BLaER1 treated with 17β-estradiol and CSF1 and Interleukin-3, amounts not matched to agents 10 nM and 100 nM (cell line): ENCODE measurements at regions not wholly inside any gene's neighbourhood (a gene's known extent, or its start where the extent isn't known, plus 50 kb on each side); places are given as distances from the start of the nearest gene placed in this dataset.

ENCODE experiments used
- H3K27ac ChIP-seq, 11 experiments: shearing (Covaris generic); formaldehyde crosslinking; 2 replicates each; pipeline ENCODE4 v1.8.1; 2022
- H3K27me3 ChIP-seq, 11 experiments: shearing (Covaris generic); formaldehyde crosslinking; 2 replicates each; pipeline ENCODE4 v1.8.1; 2022
- H3K36me3 ChIP-seq, 11 experiments: shearing (Covaris generic); formaldehyde crosslinking; 2 replicates each; pipeline ENCODE4 v1.8.1; 2022
- H3K4me1 ChIP-seq, 10 experiments: shearing (Covaris generic); formaldehyde crosslinking; 2 replicates each; pipeline ENCODE4 v1.8.1; 2022
- H3K4me2 ChIP-seq, 11 experiments: shearing (Covaris generic); formaldehyde crosslinking; 2 replicates each; pipeline ENCODE4 v1.8.1; 2022
- H3K4me3 ChIP-seq, 10 experiments: shearing (Covaris generic); formaldehyde crosslinking; 2 replicates each; pipeline ENCODE4 v1.8.1; 2022
- H3K9ac ChIP-seq, 11 experiments: shearing (Covaris generic); formaldehyde crosslinking; 2 replicates each; pipeline ENCODE4 v1.8.1; 2022
- H3K9me3 ChIP-seq, 11 experiments: shearing (Covaris generic); formaldehyde crosslinking; replicated peaks in 1 of 11; 2 replicates each; pipeline ENCODE4 v1.8.1; 2022
- H4K20me1 ChIP-seq, 11 experiments: shearing (Covaris generic); formaldehyde crosslinking; 2 replicates each; pipeline ENCODE4 v1.8.1; 2022
- Cebpa-rat ChIP-seq, 11 experiments: shearing (Covaris generic); IDR thresholded peaks; 2 replicates each; pipeline ENCODE4 v1.8.1; 2022

- no peaks in the 10 kb centered on the region for H3K4me1 ChIP-seq
- no peak for TF ChIP-seq Cebpa-rat (IDR thresholded peaks at IDR 0.05)
- no peak overlapping the region for H3K9ac ChIP-seq
- H3K4me2 ChIP-seq: no peak overlapping the region
- H3K27ac ChIP-seq: no peak overlapping the region
- H3K9me3 ChIP-seq: no peaks in the 10 kb centered on the region
- H3K4me3 ChIP-seq: no peak overlapping the region
- no peaks in the 10 kb centered on the region; a peak in 1 of 22 replicates for H4K20me1 ChIP-seq
- H3K27me3 ChIP-seq: no peaks in the 10 kb centered on the region
- no peaks in the 10 kb centered on the region for H3K36me3 ChIP-seq
Measured at GRCh38 chr3:38968891-38969290, 82.9 kb downstream of the SCN11A start.

- Histone ChIP-seq H4K20me1 (no peaks in the 10 kb centered on the region; a peak in 1 of 22 replicates), H3K27me3 (no peaks in the 10 kb centered on the region), H3K4me1 (no peaks in the 10 kb centered on the region), H3K9ac (no peak overlapping the region), H3K4me3 (no peak overlapping the region), H3K27ac (no peak overlapping the region), H3K4me2 (no peak overlapping the region), H3K36me3 (no peaks in the 10 kb centered on the region), H3K9me3 (no peaks in the 10 kb centered on the region)
- no peak for TF ChIP-seq Cebpa-rat (IDR thresholded peaks at IDR 0.05)
Measured at GRCh38 chr3:38968403-38968802, 83.3 kb downstream of the SCN11A start.

DNA sequence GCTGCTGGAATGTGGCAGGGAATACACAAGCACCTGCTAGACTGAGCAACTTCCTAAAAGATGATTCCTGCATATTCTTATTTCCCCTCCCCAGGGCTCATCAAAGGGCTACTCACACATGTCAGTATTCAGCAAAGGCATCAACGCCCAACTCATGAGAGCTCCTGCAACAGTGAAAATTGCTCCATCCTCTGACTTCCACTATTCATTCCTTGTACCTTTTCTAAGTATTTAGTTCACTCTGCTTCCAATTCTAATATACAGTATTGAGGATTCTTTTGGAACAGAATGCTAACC lies 84.1 kb downstream of the SCN11A start:
- no peaks in the 10 kb centered on the region for H3K36me3 ChIP-seq
- H3K9ac ChIP-seq: no peak overlapping the region
- no peaks in the 10 kb centered on the region; a peak in 1 of 22 replicates for H4K20me1 ChIP-seq
- TF ChIP-seq Cebpa-rat (IDR thresholded peaks at IDR 0.05): no peak
- no peak overlapping the region for H3K27ac ChIP-seq
- H3K4me3 ChIP-seq: no peak overlapping the region
- H3K27me3 ChIP-seq: no peaks in the 10 kb centered on the region
- H3K4me2 ChIP-seq: no peak overlapping the region
- no peaks in the 10 kb centered on the region for H3K9me3 ChIP-seq
- no peaks in the 10 kb centered on the region for H3K4me1 ChIP-seq

- Histone ChIP-seq H3K4me2 (no peak overlapping the region), H3K36me3 (no peaks in the 10 kb centered on the region), H3K9ac (no peak overlapping the region), H3K4me1 (no peaks in the 10 kb centered on the region), H3K27me3 (no peaks in the 10 kb centered on the region), H4K20me1 (no peaks in the 10 kb centered on the region; a peak in 1 of 22 replicates), H3K9me3 (no peaks in the 10 kb centered on the region), H3K27ac (no peak overlapping the region), H3K4me3 (no peak overlapping the region)
- TF ChIP-seq Cebpa-rat (IDR thresholded peaks at IDR 0.05): no peak
Measured at GRCh38 chr3:38966811-38967692, 84.7 kb downstream of the SCN11A start.

GRCh38 chr3:38964646-38965045 lies 87.1 kb downstream of the SCN11A start:
- Histone ChIP-seq H3K27me3 (no peaks in the 10 kb centered on the region), H3K9me3 (no peaks in the 10 kb centered on the region), H3K4me3 (no peak overlapping the region), H3K4me1 (peaks cover 0 to 8% (median 0%) of the 10 kb centered on the region in 10 experiments; a peak in 4 of 20 replicates), H3K36me3 (no peaks in the 10 kb centered on the region), H3K27ac (no peak overlapping the region), H3K4me2 (no peak overlapping the region), H4K20me1 (no peaks in the 10 kb centered on the region; a peak in 1 of 22 replicates), H3K9ac (no peak overlapping the region)
- TF ChIP-seq Cebpa-rat (IDR thresholded peaks at IDR 0.05): no peak

GRCh38 chr3:38964204-38964603 lies 87.5 kb downstream of the SCN11A start:
- no peaks in the 10 kb centered on the region for H3K36me3 ChIP-seq
- H3K4me3 ChIP-seq: no peak overlapping the region
- TF ChIP-seq Cebpa-rat (IDR thresholded peaks at IDR 0.05): no peak
- H3K27ac ChIP-seq: no peak overlapping the region
- H3K4me2 ChIP-seq: no peak overlapping the region
- no peak overlapping the region for H3K9ac ChIP-seq
- no peaks in the 10 kb centered on the region; a peak in 1 of 22 replicates for H4K20me1 ChIP-seq
- peaks cover 0 to 8% (median 0%) of the 10 kb centered on the region in 10 experiments; a peak in 4 of 20 replicates for H3K4me1 ChIP-seq
- H3K27me3 ChIP-seq: no peaks in the 10 kb centered on the region
- no peaks in the 10 kb centered on the region for H3K9me3 ChIP-seq

- no peaks in the 10 kb centered on the region for H3K9me3 ChIP-seq
- no peaks in the 10 kb centered on the region for H3K27me3 ChIP-seq
- no peak overlapping the region for H3K4me3 ChIP-seq
- no peaks in the 10 kb centered on the region for H3K36me3 ChIP-seq
- H3K4me2 ChIP-seq: peak overlapping the region in 3 of 11 experiments; percentile 16 to 62 (median 20); a peak in 4 of 22 replicates
- no peak overlapping the region for H3K27ac ChIP-seq
- no peak for TF ChIP-seq Cebpa-rat (IDR thresholded peaks at IDR 0.05)
- no peaks in the 10 kb centered on the region for H4K20me1 ChIP-seq
- H3K9ac ChIP-seq: no peak overlapping the region
- peaks cover 3 to 9% (median 5%) of the 10 kb centered on the region in 10 experiments; a peak in 10 of 20 replicates for H3K4me1 ChIP-seq
Measured at GRCh38 chr3:38960953-38961622, 90.7 kb downstream of the SCN11A start.

DNA sequence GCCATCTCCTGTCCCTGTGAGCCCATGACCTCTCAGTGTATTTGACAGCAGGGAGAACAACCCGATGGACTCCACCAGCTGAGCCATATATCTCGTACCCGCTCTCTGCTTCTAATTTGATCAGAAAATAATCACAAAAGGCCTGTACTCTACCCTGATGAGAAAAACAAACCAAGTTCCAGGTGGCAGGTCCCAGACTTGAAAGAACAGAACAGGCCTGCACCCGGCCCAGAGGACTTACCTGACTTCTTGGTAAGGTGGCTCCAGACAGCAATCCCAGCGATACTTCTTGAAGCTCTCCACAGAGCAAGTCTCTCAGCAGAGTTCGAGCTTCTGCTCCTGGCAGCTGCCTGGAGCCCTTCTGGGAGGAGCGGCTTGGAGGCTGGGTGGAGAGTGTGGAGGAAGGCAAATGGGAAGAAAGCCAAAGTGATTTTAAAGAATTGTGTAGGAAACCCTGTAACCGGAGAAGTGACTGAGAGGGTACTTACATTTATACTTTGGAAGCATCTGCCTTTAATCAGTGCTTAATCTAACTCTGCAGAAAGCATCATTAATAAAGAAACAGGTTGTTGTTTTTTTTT lies 91.6 kb downstream of the SCN11A start:
- no peak overlapping the region for H3K4me2 ChIP-seq
- no peak overlapping the region for H3K27ac ChIP-seq
- H3K4me3 ChIP-seq: no peak overlapping the region
- H4K20me1 ChIP-seq: no peaks in the 10 kb centered on the region
- no peaks in the 10 kb centered on the region for H3K36me3 ChIP-seq
- no peaks in the 10 kb centered on the region for H3K27me3 ChIP-seq
- no peak overlapping the region for H3K9ac ChIP-seq
- H3K9me3 ChIP-seq: no peaks in the 10 kb centered on the region
- TF ChIP-seq Cebpa-rat (IDR thresholded peaks at IDR 0.05): no peak
- H3K4me1 ChIP-seq: peaks cover 3 to 9% (median 5%) of the 10 kb centered on the region in 10 experiments; a peak in 10 of 20 replicates

- Histone ChIP-seq H4K20me1 (no peaks in the 10 kb centered on the region), H3K9me3 (no peaks in the 10 kb centered on the region), H3K27ac (no peak overlapping the region), H3K36me3 (no peaks in the 10 kb centered on the region), H3K4me1 (peaks cover 3 to 9% (median 5%) of the 10 kb centered on the region in 10 experiments; a peak in 10 of 20 replicates), H3K27me3 (no peaks in the 10 kb centered on the region), H3K4me2 (peak overlapping the region in 5 of 11 experiments; percentile 6 to 28 (median 8); a peak in 5 of 22 replicates), H3K4me3 (no peak overlapping the region), H3K9ac (no peak overlapping the region)
- TF ChIP-seq Cebpa-rat (IDR thresholded peaks at IDR 0.05): no peak
Measured at GRCh38 chr3:38958026-38958720, 93.6 kb downstream of the SCN11A start.
